Transverse colon (tissue), 4 donors: ENCODE measurements at regions not wholly inside any gene's neighbourhood (a gene's known extent, or its start where the extent isn't known, plus 50 kb on each side); places are given as distances from the start of the nearest gene placed in this dataset.

Experiments used
- DNase-seq: peaks from one replicate; pipeline ENCODE4 v3.0.0-alpha.2; 2019
- H3K27ac ChIP-seq, 4 donors: fragments of 200-600 bp; sonication (generic); 2 replicates each; pipeline ENCODE4 v1.5.1; 2016 to 2018; ENCODE audit warnings: inconsistent platforms in 4 of 4
- H3K27me3 ChIP-seq: fragments of 200-600 bp; sonication (generic); 2 replicates; pipeline ENCODE4 v1.5.1; 2017; ENCODE audit warnings: inconsistent platforms
- H3K36me3 ChIP-seq, 4 donors: fragments of 200-600 bp; sonication (generic); 2 replicates each; pipeline ENCODE4 v1.5.1; 2017 to 2019; ENCODE audit warnings: inconsistent platforms in 4 of 4
- H3K4me1 ChIP-seq, 4 donors: fragments of 200-600 bp; sonication (generic); 2 replicates each; pipeline ENCODE4 v1.5.1; 2017 to 2020; ENCODE audit warnings: inconsistent platforms in 4 of 4
- H3K4me3 ChIP-seq, 4 donors: fragments of 200-600 bp; sonication (generic); 1 replicate in 1 of 4; 2 replicates in 3 of 4; pipeline versions ENCODE4 v1.5.1 to v1.6.1; 2017 to 2019; ENCODE audit warnings: inconsistent platforms in 4 of 4
- H3K9me3 ChIP-seq, 2 donors: fragments of 200-600 bp; sonication (generic); 2 replicates each; pipeline ENCODE4 v1.5.1; 2017 to 2019; ENCODE audit warnings: inconsistent platforms in 2 of 2
- EP300 ChIP-seq: sonication (generic); formaldehyde crosslinking; IDR thresholded peaks from one replicate; pipeline ENCODE4 v1.6.1; 2017; ENCODE audit warnings: antibody characterized with exemption, low read depth
- POLR2A ChIP-seq: fragments of 450-650 bp; IDR thresholded peaks from one replicate; pipeline ENCODE4 v1.6.1; 2016; ENCODE audit warnings: antibody characterized with exemption, mild to moderate bottlenecking, moderate library complexity
- POLR2AphosphoS5 ChIP-seq, 3 donors: sonication (generic); formaldehyde crosslinking; IDR thresholded peaks; one replicate each; pipeline ENCODE4 v1.6.1; 2016; ENCODE audit warnings: antibody characterized with exemption in 3 of 3
- WGBS, 2 donors: methylation state at CpG; one replicate each; pipeline ENCODE4 v1.1.5; 2018; ENCODE audit warnings: low coverage in 1 of 2; 5-methylcytosine and 5-hydroxymethylcytosine counted together
- in situ Hi-C, 4 donors: fragments of 200-750 bp; cut with MboI; loops; one replicate each; pipeline versions ENCODE4 v1.15.0 to v1.15.1; 2017; ENCODE audit warnings: low sequenced_read_pairs in 3 of 4, low pct_ligation_motif_present in 1 of 4, low pct_unique_long_range_greater_than_20kb in 1 of 4
- intact Hi-C: fragments of 100-400 bp; cut with DNase I; formaldehyde crosslinking; loops from one replicate; pipeline ENCODE4 v1.15.1; 2023; ENCODE audit warnings: low total_unique reads
- TF ChIP-seq, protein P1 (sequence below), 5 experiments: fragments of 200-600 bp in 3 of 5; fragments of 450-650 bp in 2 of 5; sonication (generic) in 3 of 5; IDR thresholded peaks; 1 replicate in 2 of 5; 2 replicates in 3 of 5; pipeline ENCODE4 v1.5.1; 2016 to 2017; ENCODE audit warnings: antibody characterized with exemption in 5 of 5, inconsistent platforms in 3 of 5, mild to moderate bottlenecking in 2 of 5, moderate library complexity in 1 of 5

DNA sequence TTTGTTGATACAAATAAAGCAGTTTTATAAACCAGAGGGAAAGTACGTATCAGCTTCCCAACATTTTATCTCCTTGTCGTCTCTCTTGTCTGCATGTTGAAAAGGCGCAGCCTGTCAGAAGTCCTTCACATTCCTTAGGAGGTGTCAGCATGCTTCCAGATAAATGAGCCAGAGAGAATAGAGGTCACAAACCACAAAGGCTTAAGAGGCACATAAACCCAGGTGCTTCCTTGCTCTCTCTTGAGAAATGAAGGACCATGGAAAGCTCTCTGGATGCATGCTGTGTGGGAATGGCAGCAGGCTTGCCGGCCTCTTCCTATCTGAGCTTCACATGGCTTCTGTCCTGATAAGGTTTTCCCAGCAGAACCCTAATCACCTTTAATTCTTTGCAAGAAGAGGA is 448.5 kb downstream of the XPNPEP1 start:
- 45 to 71% methylated on average over 4 of the region's 4 CpGs for WGBS, 2 donors

DNA sequence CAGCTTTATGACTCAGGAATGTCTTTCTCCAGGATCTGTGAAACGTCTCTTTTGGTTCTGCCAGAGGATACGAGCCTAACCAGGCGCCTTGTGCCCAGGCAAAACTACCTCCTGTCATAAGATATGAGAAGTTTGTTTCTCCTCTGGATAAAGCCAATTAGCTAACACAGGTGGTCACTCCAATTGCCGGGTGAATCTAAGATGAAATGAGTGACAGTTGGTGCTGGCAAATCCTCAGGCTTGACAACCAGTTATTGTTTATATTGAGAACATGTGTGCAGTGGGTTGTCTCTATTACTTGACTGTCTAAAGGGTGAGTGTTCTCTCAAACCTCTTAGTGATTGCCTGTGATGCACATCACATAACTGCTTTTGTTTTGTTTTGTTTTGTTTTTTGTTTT is 449.1 kb downstream of the XPNPEP1 start:
- Histone ChIP-seq H3K4me3 (no peak overlapping the region), H3K36me3 (no peaks in the 10 kb centered on the region), H3K9me3 (no peaks in the 10 kb centered on the region), H3K27ac (no peak overlapping the region), H3K4me1 (no peaks in the 10 kb centered on the region), H3K27me3 (no peaks in the 10 kb centered on the region)
- intact Hi-C loops, result no loop called here
- no peak for DNase-seq
- 49 to 50% methylated on average over 3 to 4 of the region's 4 CpGs for WGBS, 2 donors
- no peak for TF ChIP-seq POLR2A
- no peak for TF ChIP-seq EP300
- TF ChIP-seq POLR2AphosphoS5 (IDR thresholded peaks at IDR 0.05), result no peak
- TF ChIP-seq, protein P1, sequence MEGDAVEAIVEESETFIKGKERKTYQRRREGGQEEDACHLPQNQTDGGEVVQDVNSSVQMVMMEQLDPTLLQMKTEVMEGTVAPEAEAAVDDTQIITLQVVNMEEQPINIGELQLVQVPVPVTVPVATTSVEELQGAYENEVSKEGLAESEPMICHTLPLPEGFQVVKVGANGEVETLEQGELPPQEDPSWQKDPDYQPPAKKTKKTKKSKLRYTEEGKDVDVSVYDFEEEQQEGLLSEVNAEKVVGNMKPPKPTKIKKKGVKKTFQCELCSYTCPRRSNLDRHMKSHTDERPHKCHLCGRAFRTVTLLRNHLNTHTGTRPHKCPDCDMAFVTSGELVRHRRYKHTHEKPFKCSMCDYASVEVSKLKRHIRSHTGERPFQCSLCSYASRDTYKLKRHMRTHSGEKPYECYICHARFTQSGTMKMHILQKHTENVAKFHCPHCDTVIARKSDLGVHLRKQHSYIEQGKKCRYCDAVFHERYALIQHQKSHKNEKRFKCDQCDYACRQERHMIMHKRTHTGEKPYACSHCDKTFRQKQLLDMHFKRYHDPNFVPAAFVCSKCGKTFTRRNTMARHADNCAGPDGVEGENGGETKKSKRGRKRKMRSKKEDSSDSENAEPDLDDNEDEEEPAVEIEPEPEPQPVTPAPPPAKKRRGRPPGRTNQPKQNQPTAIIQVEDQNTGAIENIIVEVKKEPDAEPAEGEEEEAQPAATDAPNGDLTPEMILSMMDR (IDR thresholded peaks at IDR 0.05), result no peak
- in situ Hi-C loops, result no loop called here

More for the DNA sequence above, 448.5 kb downstream of the XPNPEP1 start:
- intact Hi-C loops (no loop called here), in situ Hi-C loops (no loop called here)
- Histone ChIP-seq H3K27me3 (no peaks in the 10 kb centered on the region), H3K4me3 (no peak overlapping the region), H3K4me1 (no peaks in the 10 kb centered on the region), H3K27ac (no peak overlapping the region), H3K36me3 (no peaks in the 10 kb centered on the region), H3K9me3 (no peaks in the 10 kb centered on the region)
- no peak for DNase-seq
- TF ChIP-seq EP300 (no peak), POLR2A (no peak), POLR2AphosphoS5 (IDR thresholded peaks at IDR 0.05) (no peak)
- TF ChIP-seq, protein P1 (IDR thresholded peaks at IDR 0.05), result no peak

DNA sequence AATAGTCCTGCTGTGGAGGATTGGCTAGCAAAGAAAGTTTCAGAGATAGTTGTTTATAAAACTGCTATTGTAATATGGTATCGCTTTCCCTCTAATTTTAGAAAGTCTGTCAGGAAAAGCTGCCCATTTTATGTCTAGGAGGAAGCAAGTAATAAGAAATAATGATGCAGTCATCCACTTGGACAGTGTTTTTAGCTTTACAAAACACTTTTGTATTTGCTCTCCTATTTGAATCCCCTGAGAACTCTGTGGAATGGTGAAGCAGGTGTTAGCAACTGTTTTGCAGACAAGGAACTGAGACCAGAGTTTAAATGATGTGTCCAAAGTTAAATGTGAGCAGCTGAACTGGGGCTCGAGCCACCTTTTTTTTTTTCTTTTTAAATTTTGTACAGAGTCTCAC is 455.8 kb downstream of the XPNPEP1 start:
- Histone ChIP-seq H3K27ac (no peak overlapping the region), H3K36me3 (no peaks in the 10 kb centered on the region), H3K9me3 (no peaks in the 10 kb centered on the region), H3K4me3 (no peak overlapping the region), H3K27me3 (no peaks in the 10 kb centered on the region), H3K4me1 (no peaks in the 10 kb centered on the region)
- in situ Hi-C loops, result no loop called here
- intact Hi-C loops, result loop anchor here (5.0 kb wide), 1 partner anchor 1215 kb away; no protein-coding TSS in a partner anchor
- WGBS, 2 donors, result 43 to 59% methylated on average over 1 to 2 of the region's 2 CpGs
- DNase-seq, result no peak
- no peak for TF ChIP-seq POLR2AphosphoS5 (IDR thresholded peaks at IDR 0.05)

DNA sequence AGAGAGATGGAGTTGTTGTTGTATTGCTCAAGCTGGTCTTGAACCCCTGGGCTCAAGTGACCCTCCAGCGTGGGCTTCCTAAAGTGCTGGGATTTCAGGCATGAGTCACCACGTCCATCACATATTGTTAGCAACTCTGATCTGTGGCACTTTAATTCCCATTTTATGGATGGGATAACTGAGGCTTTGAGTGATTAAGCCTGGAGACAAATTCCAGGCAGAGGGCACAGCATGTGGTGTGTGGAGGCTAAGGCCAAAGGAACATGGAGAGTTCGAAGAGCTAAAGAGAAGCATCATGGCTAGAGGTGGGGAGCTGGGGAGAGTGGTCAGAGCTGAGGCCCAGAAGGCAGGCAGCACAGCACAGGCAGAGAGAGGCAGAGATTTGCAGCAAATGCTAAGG is 458.4 kb downstream of the XPNPEP1 start:
- H3K4me3 ChIP-seq, result no peak overlapping the region
- H3K9me3 ChIP-seq, result no peaks in the 10 kb centered on the region
- no peaks in the 10 kb centered on the region for H3K27me3 ChIP-seq
- no peak for DNase-seq
- intact Hi-C loops (loop anchor here (5.0 kb wide), 1 partner anchor 1213 kb away; no protein-coding TSS in a partner anchor), in situ Hi-C loops (no loop called here)
- H3K36me3 ChIP-seq, result no peaks in the 10 kb centered on the region
- TF ChIP-seq EP300 (no peak), POLR2AphosphoS5 (IDR thresholded peaks at IDR 0.05) (no peak), POLR2A (no peak)
- TF ChIP-seq, protein P1 (IDR thresholded peaks at IDR 0.05), result no peak
- H3K27ac ChIP-seq, result no peak overlapping the region
- 80 to 83% methylated on average over 2 to 3 of the region's 3 CpGs for WGBS, 2 donors
- H3K4me1 ChIP-seq, result no peaks in the 10 kb centered on the region

DNA sequence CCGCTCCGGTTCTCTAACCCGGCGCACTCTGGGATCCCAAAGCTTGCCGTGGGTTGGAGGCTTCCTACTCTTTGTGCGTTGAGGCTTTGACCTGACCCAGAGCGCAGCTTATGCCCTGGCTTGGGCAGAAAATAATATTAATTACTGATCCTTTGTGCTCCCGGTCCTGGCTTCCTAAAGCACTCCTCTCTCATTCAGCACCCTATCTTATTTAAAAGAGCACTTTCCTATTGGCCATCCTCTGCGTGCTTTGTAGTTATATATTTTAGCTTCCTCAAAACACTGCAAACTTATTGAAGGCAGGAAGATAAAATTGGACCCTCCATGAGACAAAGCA is 466.0 kb downstream of the XPNPEP1 start:
- intact Hi-C loops (no loop called here), in situ Hi-C loops (no loop called here)
- WGBS, 2 donors, result 29 to 40% methylated on average over 1 to 9 of the region's 9 CpGs

More for the DNA sequence above, 466.0 kb downstream of the XPNPEP1 start:
- DNase-seq, result no peak
- Histone ChIP-seq H3K4me3 (peak overlapping the region in 1 of 4 donors; percentile 16), H3K4me1 (no peaks in the 10 kb centered on the region), H3K36me3 (no peaks in the 10 kb centered on the region), H3K9me3 (no peaks in the 10 kb centered on the region), H3K27me3 (peaks cover 36% of the 10 kb centered on the region), H3K27ac (no peak overlapping the region)
- TF ChIP-seq POLR2A (no peak), EP300 (no peak), POLR2AphosphoS5 (IDR thresholded peaks at IDR 0.05) (no peak)
- TF ChIP-seq, protein P1 (IDR thresholded peaks at IDR 0.05), result no peak
